ENCODE measurements at regions not wholly inside any gene's neighbourhood (a gene's known extent, or its start where the extent isn't known, plus 50 kb on each side); places are given as distances from the start of the nearest gene placed in this dataset.

DNA sequence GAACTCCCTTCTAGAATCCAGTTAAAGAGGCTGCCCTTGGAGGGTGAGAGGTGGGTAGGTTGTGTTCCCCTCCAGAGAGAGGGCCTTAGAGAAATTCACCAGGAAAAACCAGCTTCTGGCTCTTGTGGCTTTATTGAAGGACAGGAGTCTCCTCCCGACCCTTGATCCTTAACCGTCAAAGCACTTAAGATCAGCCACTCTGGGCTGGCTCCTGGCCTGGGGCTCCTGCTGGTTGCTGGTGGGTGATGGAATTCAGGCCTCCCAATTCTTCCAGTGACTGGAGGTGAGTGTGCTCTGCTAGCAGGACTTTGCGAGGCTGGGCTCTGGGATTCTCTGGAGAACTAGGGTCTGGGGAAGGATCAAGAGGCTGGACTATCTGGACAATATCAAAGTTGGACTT is 75.6 kb upstream of the LGSN start:
- Histone ChIP-seq H3K9me3 (ENCODE audit: insufficient read depth, low read depth) (no peaks in the 10 kb centered on the region), H3K27me3 (ENCODE audit: insufficient read depth, low read depth) (no peaks in the 10 kb centered on the region), H4K20me1 (ENCODE audit: insufficient read depth) (no peaks in the 10 kb centered on the region), H3F3A (ENCODE audit: insufficient read depth, low read depth) (no peaks in the 10 kb centered on the region), H3K27ac (no peak overlapping the region), H3K4me1 (replicated peaks; ENCODE audit: insufficient read depth) (no peaks in the 10 kb centered on the region), H2AFZ (no peak overlapping the region), H3K4me3 (no peak overlapping the region), H3K79me2 (ENCODE audit: low read depth) (no peaks in the 10 kb centered on the region), H3K36me3 (ENCODE audit: low read depth) (no peaks in the 10 kb centered on the region), H3K4me2 (no peak overlapping the region), H3K9me2 (ENCODE audit: insufficient read depth) (no peaks in the 10 kb centered on the region)
- no peak for DNase-seq
- ChIA-PET POLR2A (ENCODE audit: unreplicated experiment) (interaction anchor here (0.6 kb wide), 1 partner anchor 306 kb away, joined by 6 read pairs; no protein-coding TSS in a partner anchor), CTCF (no interaction called here)
- TF ChIP-seq, protein P1, sequence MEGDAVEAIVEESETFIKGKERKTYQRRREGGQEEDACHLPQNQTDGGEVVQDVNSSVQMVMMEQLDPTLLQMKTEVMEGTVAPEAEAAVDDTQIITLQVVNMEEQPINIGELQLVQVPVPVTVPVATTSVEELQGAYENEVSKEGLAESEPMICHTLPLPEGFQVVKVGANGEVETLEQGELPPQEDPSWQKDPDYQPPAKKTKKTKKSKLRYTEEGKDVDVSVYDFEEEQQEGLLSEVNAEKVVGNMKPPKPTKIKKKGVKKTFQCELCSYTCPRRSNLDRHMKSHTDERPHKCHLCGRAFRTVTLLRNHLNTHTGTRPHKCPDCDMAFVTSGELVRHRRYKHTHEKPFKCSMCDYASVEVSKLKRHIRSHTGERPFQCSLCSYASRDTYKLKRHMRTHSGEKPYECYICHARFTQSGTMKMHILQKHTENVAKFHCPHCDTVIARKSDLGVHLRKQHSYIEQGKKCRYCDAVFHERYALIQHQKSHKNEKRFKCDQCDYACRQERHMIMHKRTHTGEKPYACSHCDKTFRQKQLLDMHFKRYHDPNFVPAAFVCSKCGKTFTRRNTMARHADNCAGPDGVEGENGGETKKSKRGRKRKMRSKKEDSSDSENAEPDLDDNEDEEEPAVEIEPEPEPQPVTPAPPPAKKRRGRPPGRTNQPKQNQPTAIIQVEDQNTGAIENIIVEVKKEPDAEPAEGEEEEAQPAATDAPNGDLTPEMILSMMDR (conservative IDR thresholded peaks at IDR 0.05) = no peak
- TF ChIP-seq EZH2 (IDR thresholded peaks at IDR 0.05; ENCODE audit: low read depth) = no peak
- BruUV-seq (replicated peaks) = no TSS peak
- intact Hi-C loops (cut with micrococcal nuclease; ENCODE audit: unreplicated experiment) = no loop called here

DNA sequence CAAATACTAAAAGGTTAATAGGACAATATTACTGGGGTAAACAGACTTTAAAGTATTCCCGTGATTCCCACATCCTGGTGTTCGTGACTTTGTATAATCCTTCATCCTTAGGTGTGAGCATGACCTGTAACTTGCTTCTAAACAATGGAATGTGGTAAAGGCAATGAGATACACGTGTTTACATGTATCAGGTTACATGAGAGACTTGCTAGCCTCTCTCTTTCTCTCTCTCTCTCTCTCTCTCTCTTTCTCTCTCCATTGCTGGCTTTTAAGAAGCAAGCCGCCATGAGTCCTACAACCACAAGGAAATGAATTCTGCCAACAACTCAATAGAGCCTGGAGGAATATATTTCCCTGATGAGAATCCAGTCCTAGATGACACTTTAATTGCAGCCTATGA is 83.9 kb upstream of the LGSN start:
- no peaks in the 10 kb centered on the region for H3F3A ChIP-seq (ENCODE audit: insufficient read depth, low read depth)
- no peaks in the 10 kb centered on the region for H3K36me3 ChIP-seq (ENCODE audit: low read depth)
- H3K9me3 ChIP-seq (ENCODE audit: insufficient read depth, low read depth) = peaks cover 4% of the 10 kb centered on the region; the same call in 1 of the 2 replicates
- no peaks in the 10 kb centered on the region for H3K79me2 ChIP-seq (ENCODE audit: low read depth)
- H3K4me2 ChIP-seq = no peak overlapping the region
- no peak for TF ChIP-seq EZH2 (IDR thresholded peaks at IDR 0.05; ENCODE audit: low read depth)
- TF ChIP-seq, protein P1 (conservative IDR thresholded peaks at IDR 0.05) = no peak
- no peaks in the 10 kb centered on the region for H4K20me1 ChIP-seq (ENCODE audit: insufficient read depth)
- no peaks in the 10 kb centered on the region for H3K27me3 ChIP-seq (ENCODE audit: insufficient read depth, low read depth)
- DNase-seq = no peak
- H3K4me3 ChIP-seq = no peak overlapping the region
- no peak overlapping the region for H3K27ac ChIP-seq
- no peak overlapping the region for H2AFZ ChIP-seq
- CTCF ChIA-PET = no interaction called here
- POLR2A ChIA-PET (ENCODE audit: unreplicated experiment) = no interaction called here
- intact Hi-C loops (cut with micrococcal nuclease; ENCODE audit: unreplicated experiment) = no loop called here
- H3K4me1 ChIP-seq (replicated peaks; ENCODE audit: insufficient read depth) = no peaks in the 10 kb centered on the region
- no TSS peak for BruUV-seq (replicated peaks)
- no peaks in the 10 kb centered on the region; the same call in 1 of the 2 replicates for H3K9me2 ChIP-seq (ENCODE audit: insufficient read depth)

DNA sequence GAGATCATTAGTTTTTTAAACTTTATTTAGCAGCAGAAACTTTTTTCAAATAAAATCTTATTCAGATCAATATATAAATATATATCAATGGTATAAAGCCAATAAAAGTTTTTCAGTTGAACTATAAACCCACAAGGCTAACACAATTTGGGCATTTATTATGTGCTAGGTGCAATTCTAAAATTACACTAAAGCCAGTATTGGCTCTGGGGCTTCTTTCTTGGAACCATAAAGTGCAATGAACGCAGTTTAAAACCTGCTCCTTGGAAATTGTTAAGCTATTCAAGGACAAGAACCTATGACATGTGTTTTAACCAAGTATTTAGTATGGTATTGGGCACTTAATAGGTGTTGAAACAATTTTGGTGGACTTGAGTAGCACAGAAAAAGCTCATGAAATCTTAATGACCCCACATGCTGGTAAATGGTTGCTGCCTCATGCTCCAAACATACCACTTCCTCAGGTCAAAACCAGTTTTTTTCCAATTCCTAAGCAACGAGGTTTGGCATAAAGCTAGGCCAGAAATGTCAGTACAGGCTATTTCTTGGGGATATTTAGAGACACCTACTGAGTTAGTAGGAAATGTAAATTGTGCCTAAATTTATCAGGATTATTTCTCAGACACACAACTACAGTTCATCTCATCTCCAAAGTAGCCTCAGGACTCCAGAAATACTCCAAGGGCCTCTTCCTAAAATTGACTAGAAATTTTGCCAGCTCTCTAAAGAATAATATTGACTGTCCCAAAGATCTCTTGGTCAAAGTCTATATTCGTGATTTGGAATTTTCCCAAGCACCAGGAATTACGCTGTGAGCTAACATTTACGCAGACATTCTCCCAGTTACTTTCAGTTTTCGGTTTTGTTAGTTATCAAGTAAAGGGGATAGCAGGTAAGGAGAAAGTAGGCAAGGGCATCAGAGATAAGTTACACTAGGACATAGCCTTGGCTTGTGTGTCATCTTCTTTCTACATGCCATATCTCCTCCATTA is 90.9 kb upstream of the LGSN start:
- Histone ChIP-seq H3K4me1 (replicated peaks; ENCODE audit: insufficient read depth) (no peaks in the 10 kb centered on the region), H3K27ac (no peak overlapping the region), H3K9me3 (ENCODE audit: insufficient read depth, low read depth) (no peaks in the 10 kb centered on the region), H3K4me2 (no peak overlapping the region), H3K79me2 (ENCODE audit: low read depth) (no peaks in the 10 kb centered on the region), H3K9me2 (ENCODE audit: insufficient read depth) (no peaks in the 10 kb centered on the region), H3K4me3 (no peak overlapping the region), H3K36me3 (ENCODE audit: low read depth) (no peaks in the 10 kb centered on the region), H3K27me3 (ENCODE audit: insufficient read depth, low read depth) (no peaks in the 10 kb centered on the region), H4K20me1 (ENCODE audit: insufficient read depth) (no peaks in the 10 kb centered on the region), H2AFZ (no peak overlapping the region), H3F3A (ENCODE audit: insufficient read depth, low read depth) (no peaks in the 10 kb centered on the region)
- no peak for TF ChIP-seq EZH2 (IDR thresholded peaks at IDR 0.05; ENCODE audit: low read depth)
- TF ChIP-seq, protein P1 (conservative IDR thresholded peaks at IDR 0.05) = no peak
- POLR2A ChIA-PET (ENCODE audit: unreplicated experiment) = no interaction called here
- CTCF ChIA-PET = no interaction called here
- intact Hi-C loops (cut with micrococcal nuclease; ENCODE audit: unreplicated experiment) = loop anchor here (10.0 kb wide), 1 partner anchor 164 kb away; the partner anchor contains the start of genes LOC128125822 and PTP4A1
- DNase-seq = no peak
- BruUV-seq (replicated peaks) = no TSS peak
